ENCODE measurements at regions not wholly inside any gene's neighbourhood (a gene's known extent, or its start where the extent isn't known, plus 50 kb on each side); places are given as distances from the start of the nearest gene placed in this dataset.

DNA sequence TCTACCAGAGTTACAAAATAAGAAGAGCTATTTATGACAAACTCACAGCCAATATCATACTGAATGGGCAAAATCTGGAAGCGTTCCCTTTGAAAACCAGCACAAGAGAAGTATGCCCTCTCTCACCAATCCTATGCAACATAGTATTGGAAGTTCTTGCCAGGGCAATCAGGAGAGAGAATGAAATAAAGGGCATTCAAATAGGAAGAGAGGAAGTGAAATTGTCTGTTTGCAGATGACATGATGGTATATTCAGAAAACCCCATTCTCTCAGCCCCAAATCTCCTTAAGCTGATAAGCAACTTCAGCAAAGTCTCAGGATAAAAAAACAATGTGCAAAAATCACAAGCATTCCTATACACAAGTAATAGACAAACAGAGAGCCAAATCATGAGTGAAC is 1169.5 kb downstream of the AMY1C start:
- TF ChIP-seq POLR2A (IDR thresholded peaks at IDR 0.05; ENCODE audit: low read depth, low read length) (no peak), POLR2AphosphoS5 (IDR thresholded peaks at IDR 0.05; ENCODE audit: low read depth, low read length) (no peak), TAF1 (IDR thresholded peaks at IDR 0.05; ENCODE audit: low read depth, low read length) (no peak), POU2F2 (IDR thresholded peaks at IDR 0.05; ENCODE audit: low read depth, low read length) (no peak), PAX5 (IDR thresholded peaks at IDR 0.05; ENCODE audit: insufficient read depth, low read length, severe bottlenecking) (no peak), SPI1 (IDR thresholded peaks at IDR 0.05; ENCODE audit: low read depth, low read length) (peak; percentile 67)
